ENCODE measurements at regions not wholly inside any gene's neighbourhood (a gene's known extent, or its start where the extent isn't known, plus 50 kb on each side); places are given as distances from the start of the nearest gene placed in this dataset.

DNA sequence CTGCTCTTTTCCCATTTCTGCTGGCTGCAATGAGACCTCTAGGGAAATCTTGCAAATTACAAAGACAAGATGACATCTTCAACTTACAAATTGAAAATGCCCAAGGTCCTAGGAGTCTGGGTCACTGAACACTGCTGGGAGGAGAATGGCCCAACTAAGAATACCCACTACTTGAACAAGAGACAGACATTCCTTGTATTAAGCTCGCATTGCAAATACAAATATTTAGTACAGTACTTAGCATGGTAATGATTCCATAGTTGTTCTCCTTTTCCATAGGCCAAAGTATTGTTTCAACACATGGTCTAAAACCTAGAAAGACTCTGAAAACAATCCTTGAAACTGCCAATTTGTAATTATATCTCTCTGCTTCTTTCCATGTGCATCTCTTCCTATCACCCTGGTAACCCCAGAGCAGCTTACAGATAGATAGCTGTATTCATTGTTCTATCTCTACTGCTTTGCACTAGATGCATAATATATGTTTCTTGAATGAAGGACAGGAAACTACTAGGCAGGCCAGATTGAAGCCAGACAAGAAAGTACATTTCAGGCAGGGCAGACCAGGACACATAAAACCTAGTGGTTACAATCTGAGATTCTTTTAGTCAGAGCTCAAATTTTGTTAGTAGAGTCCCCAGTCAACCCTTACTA is 1545.7 kb upstream of the TENM4 start:
- Histone ChIP-seq H3K4me3 (no peak overlapping the region), H3K27ac (no peak overlapping the region)
- DNase-seq (ENCODE audit: low spot score), result no peak
- TF ChIP-seq, protein P1, sequence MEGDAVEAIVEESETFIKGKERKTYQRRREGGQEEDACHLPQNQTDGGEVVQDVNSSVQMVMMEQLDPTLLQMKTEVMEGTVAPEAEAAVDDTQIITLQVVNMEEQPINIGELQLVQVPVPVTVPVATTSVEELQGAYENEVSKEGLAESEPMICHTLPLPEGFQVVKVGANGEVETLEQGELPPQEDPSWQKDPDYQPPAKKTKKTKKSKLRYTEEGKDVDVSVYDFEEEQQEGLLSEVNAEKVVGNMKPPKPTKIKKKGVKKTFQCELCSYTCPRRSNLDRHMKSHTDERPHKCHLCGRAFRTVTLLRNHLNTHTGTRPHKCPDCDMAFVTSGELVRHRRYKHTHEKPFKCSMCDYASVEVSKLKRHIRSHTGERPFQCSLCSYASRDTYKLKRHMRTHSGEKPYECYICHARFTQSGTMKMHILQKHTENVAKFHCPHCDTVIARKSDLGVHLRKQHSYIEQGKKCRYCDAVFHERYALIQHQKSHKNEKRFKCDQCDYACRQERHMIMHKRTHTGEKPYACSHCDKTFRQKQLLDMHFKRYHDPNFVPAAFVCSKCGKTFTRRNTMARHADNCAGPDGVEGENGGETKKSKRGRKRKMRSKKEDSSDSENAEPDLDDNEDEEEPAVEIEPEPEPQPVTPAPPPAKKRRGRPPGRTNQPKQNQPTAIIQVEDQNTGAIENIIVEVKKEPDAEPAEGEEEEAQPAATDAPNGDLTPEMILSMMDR (IDR thresholded peaks at IDR 0.05), result no peak

DNA sequence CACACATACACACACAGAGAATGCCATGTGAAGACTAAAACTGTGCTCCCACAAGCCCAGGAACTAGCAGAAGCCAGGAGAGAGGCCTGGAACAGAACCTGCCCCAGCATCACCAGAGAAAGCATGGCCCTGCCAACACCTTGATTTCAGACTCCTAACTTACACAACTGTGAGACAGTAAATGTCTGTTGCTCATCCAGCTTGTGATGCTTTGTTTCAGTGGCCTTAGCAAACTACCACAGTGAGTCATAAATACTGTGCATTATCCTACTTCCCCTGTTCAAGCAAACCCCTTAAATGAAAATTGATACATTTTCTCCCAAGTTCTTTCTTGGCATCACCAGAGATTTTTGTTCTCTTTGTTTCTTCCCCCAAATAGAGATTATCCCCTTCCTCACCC is 1539.4 kb upstream of the TENM4 start:
- H3K27ac ChIP-seq, result no peak overlapping the region
- TF ChIP-seq, protein P1 (IDR thresholded peaks at IDR 0.05), result no peak
- H3K4me3 ChIP-seq, result no peak overlapping the region
- DNase-seq (ENCODE audit: low spot score), result no peak

DNA sequence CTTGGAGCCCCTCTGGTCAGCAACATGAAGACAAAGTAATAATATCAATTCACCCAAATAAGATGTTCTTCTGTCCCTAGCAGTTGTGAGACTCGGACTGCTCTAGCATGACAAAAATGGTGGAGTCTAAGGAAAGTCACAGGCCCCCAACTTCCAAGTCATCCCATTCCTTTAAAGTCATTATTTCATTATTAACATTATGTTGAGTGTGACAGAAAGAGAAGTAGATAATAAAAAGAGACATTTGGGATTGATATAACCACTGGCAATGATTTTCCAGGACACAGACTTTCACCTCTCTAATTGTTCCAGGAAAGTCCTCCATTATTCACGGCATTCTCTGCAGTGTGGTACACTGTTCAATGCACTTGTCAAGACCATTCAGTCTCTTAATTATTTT is 1533.0 kb upstream of the TENM4 start:
- Histone ChIP-seq H3K4me3 (no peak overlapping the region), H3K27ac (no peak overlapping the region)
- TF ChIP-seq, protein P1 (IDR thresholded peaks at IDR 0.05), result no peak
- no peak for DNase-seq (ENCODE audit: low spot score)

DNA sequence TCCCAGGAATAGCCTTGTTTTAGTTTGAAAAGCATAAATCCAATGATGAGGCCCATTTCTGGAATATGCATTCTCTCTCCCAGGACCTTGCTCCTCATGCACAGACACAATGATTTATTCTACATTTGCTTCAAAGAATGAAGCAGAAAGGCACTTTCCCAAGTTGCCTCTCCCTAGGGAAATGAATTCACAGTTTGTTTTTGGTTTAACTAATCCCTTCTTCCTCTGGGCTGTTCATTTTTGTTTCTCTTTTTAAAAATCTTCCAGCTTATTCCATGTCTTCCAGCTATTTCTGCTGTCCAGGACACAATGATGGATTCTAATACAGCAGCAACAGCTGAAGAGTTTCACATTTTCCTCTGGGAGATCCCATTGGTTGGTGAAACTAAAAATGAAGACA is 1529.2 kb upstream of the TENM4 start:
- no peak for DNase-seq (ENCODE audit: low spot score)
- H3K4me3 ChIP-seq, result no peak overlapping the region
- no peak overlapping the region for H3K27ac ChIP-seq
- TF ChIP-seq, protein P1 (IDR thresholded peaks at IDR 0.05), result no peak

DNA sequence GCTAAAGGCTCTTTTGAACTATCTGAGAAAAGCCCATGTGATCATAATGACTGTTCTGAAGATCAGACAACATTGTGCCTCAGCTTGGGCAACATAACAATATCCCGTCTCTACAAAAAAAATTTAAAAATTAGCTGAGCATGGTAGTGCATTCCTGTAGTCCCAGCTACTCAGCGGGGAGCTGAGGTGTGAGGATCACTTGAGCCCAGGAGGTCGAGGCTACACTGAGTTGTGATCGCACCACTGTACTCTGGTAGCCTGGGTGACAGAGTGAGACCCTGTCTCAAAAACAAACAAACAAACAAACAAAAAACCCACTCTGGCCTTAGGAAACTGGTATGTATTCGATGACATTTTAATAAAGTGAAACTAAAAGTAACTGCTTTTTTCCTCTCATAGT is 1526.8 kb upstream of the TENM4 start:
- H3K4me3 ChIP-seq, result no peak overlapping the region
- TF ChIP-seq, protein P1 (IDR thresholded peaks at IDR 0.05), result no peak
- DNase-seq (ENCODE audit: low spot score), result no peak
- H3K27ac ChIP-seq, result no peak overlapping the region

DNA sequence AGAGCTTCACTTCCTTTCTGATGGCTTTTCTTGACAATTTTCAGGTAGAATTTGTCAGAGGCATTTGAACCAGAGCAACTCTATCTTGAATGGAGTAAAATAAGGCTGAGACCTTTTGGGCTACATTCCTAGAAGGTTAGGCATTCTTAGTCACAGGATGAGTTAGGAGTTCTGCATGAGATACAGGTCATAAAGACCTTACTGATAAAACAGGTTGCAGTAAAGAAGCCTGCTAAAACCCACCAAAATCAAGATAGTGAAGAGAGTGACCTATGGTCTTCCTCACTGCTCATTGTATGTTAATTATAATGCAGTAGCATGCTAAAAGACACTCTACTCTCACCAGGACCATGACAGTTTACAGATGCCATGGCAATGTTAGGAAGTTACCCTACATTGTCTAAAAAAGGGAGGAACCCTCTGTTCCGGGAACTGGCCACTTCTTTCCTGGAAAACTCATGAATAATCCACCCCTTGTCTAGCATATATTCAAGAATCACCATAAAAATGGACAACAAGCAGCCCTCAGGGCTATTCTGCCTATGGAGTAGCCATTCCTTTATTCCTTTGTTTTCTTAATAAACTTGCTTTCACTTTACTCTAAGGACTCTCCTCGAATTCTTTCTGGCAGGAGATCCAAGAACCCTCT is 1519.7 kb upstream of the TENM4 start:
- TF ChIP-seq, protein P1 (IDR thresholded peaks at IDR 0.05), result no peak
- Histone ChIP-seq H3K27ac (no peak overlapping the region), H3K4me3 (no peak overlapping the region)
- DNase-seq (ENCODE audit: low spot score), result no peak

DNA sequence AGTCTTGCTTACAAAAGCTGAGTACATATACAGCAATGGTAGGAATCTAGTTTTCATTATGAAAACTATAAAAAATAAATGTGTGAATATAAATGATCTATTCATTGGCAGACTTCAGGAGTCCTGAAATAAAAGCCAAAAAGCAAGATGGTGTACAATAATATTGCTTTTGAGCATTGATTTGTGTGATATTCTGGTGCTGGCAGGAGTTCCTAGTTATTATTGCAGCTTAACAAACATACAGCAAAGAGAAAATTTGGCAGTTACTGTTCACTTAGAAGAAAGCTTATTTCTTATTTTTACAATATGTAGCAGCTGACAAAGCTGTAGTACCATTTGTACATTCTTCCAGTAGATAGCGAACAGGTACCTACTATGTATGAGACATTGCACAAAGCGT is 1518.9 kb upstream of the TENM4 start:
- H3K27ac ChIP-seq, result no peak overlapping the region
- TF ChIP-seq, protein P1 (IDR thresholded peaks at IDR 0.05), result no peak
- no peak for DNase-seq (ENCODE audit: low spot score)
- no peak overlapping the region for H3K4me3 ChIP-seq

Measured in coronary artery (tissue), 2 donors.